ENCODE measurements at regions not wholly inside any gene's neighbourhood (a gene's known extent, or its start where the extent isn't known, plus 50 kb on each side); places are given as distances from the start of the nearest gene placed in this dataset.

- DNase-seq (no peak), ATAC-seq (ENCODE audit: poor library complexity) (no peak)
- intact Hi-C loops (cut with DNase I), result no loop called here
Observed at GRCh38 chr12:11596141-11596540, 53.3 kb upstream of the ETV6 start.

DNA sequence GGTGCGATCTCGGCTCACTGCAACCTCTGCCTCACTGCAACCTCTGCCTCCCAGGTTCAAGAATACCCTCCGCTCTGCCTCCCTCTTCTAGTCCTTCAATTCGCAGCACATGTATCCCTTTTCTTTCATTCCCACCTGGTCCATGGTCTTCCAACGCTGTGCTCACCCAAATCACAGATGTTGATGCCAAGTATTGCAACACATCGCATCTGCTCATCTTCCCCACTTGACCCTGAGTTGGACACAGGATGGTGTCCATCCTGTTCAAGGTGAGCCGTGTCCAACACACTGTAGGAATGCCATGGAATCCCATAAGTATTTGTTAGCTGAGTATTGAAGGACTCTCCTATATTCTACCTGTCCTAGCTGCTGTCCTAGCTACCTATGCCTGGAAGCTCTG is 50.6 kb upstream of the ETV6 start:
- no peak for DNase-seq
- intact Hi-C loops (cut with DNase I), result no loop called here
- no peak for ATAC-seq (ENCODE audit: poor library complexity)
